KG1 (cell line): ENCODE measurements at regions not wholly inside any gene's neighbourhood (a gene's known extent, or its start where the extent isn't known, plus 50 kb on each side); places are given as distances from the start of the nearest gene placed in this dataset.
"Not testable (repeated sequence)": the region's sequence is repeated elsewhere in the genome, so short reads cannot be mapped to it uniquely, and the experiment has no call there.

Experiments used
- DNase-seq: peaks from one replicate; lab custom pipeline; 2025; lab: John Stamatoyannopoulos, UW

DNA sequence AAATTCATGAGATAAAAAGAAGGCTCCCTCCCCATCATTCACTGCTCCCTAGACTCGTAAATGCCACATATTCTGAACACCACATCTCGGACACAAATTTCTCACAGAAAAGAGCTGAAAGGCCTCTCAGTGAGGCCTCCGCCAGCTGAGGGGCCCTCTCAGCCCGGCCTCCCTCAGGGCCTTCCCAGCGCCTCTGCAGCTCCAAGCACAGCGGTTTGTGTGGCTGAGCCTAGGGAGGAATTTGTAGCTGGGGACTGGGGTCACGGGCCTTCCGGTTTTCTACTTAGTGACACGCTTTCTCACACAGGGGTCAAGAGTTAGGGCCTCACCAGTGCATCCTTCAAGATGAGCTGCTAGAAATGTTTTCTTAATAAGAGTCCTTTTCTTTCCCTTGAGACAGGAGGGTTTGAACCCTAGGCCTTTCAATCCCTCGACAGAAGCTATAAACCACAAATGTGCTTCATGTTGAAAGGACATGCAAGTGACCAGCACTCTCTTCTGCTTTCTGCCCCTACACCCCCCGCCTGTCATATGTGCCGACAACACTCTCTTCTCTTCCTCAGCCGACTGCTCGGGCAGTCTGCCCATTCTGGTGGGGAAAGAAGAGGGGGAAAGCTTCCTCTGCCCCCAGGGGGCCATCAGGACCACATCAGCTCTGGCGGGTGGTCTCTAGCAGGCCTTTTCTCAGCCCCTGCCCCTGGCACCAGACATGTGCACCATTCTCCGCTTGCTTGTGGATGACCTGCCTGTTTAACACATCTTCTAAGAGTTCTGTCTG lies 104.9 kb downstream of the CHIC2 start:
- DNase-seq: no peak

DNA sequence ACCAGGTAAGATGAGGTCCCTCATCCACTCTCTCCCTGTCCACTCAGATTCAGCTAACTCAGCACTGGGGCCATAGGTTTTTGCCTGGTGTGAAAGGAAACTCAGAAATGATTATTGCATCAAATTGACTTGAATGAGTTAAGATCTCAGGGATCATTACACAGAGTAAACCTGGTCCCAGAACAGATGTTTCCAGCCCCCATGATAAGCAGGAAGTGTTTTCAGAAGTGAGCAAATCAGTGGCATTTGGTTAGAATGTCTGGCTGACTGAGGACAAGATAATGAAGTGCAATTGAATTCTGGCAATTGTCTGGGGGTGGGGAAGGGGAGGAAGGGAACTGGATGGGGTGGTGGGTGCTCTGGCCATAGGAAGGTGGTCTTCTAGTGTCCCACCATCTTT lies 108.0 kb downstream of the CHIC2 start:
- no peak for DNase-seq

DNA sequence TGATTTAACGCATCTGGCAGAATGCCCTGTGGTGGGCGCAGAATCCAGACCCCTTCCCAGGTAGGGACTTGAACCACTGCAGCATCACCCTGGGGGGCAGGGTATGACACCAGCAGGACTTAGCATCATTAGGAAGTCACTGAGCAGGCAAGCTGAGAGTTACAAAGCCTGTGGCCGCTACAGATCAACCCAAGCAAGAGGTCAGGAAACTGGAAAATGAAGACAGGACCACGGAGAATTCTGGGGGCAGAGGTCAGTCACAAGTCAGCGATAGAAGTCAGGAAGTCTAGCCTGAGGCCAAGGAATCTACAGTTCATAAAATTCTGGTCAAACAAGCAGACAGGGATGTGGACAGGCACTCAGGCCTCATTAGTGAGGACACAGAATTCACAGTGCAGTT lies 108.4 kb downstream of the CHIC2 start:
- DNase-seq: no peak

DNA sequence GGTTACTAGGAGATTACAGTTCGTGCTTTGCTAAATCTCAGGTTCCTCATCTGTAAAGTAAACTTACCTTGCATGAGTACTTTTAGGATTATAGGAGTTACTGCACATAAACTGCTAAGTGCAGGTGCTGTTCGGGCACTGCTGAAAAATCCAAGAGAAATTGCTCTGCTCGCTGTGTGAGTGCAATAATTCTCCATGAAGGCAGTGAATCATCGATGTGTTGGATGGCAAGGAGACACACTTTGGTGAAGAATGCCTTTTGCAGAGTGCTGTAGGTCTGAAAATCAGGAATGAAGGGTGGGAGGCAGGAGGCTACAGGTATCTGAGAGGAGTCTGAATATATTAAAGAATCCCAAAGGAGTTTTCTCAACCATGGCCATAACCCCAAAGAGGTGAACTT lies 113.0 kb downstream of the CHIC2 start:
- no peak for DNase-seq

DNA sequence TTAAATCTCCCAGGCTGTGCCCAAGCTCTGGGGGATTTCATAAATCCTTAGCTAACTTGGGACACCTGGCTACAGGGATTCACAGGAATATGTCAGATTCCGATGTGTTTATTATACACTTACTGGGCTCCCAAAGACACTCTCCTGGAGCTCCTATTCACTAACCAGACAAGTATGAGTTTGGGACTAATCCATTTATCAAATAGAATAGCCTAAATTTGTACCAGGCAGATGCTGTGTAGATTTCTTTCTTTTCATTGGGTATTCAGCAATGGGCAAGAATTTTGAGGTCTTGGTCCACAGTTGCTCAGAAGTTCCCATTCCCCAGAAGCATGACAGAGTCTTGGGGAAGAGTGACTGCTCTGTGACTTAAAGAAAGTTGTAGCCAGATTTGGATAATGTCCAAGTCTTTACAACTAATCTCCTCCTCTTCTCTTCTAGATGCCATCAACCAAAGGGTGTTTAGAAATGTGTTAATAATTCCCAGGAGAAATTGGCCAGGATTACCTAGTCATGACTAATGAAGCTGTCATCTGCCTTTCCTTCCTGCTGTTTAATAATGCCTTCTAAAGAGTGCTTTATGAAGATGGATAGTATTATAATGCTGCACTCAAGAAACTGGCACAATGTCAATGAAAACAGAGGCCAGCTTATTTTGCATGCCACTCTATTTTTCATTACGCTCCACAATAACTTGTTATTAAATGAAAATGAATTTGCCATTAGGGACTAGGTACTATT lies 120.9 kb downstream of the CHIC2 start:
- DNase-seq: no peak

DNA sequence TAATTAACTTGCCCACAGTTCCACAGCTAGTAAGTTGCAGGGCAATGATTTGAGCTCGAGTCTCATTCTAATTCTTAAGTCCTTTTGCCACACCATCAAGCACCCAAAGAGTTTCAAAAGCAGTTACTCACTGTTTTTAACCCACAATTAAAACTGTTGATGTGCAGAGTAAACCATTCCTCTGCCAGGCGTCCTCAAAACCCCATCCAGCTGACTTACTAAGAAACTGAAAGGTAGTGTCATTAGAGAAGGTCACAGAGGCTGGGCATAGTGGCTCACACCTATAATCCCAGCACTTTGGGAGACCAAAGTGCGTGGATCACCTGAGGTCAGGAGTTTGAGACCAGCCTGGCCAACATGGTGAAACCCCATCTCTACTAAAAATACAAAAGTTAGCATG lies 121.7 kb downstream of the CHIC2 start:
- no peak for DNase-seq

DNA sequence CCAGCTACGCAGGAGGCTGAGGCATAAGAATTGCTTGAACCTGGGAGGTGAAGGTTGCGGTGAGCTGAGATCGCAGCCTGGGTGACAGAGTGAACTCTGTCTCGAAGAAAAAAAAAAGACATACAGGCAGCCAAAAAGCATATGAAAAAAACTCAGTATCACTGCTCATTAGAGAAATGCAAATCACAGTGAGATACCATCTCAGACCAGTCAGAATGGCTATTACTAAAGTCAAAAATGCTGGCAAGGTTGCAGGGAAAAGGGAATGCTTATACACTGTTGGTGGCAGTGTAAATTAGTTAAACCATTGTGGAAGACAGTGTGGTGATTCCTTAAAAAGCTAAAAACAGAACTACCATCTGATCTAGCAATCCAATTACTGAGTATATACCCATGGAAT lies 123.1 kb downstream of the CHIC2 start:
- DNase-seq: no peak

DNA sequence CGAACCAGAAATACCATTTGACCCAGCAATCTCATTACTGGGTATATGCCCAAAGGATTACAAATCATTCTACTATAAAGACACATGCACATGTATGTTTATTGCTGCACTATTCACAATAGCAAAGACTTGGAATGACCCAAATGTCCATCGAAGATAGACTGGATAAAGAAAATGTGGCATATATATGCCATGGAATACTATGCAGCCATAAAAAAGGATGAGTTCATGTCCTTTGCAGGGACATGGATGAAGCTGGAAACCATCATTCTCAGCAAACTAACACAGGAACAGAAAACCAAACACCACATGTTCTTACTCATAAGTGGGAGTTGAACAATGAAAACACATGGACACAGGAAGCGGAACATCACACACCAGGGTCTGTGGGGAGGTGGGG lies 124.5 kb downstream of the CHIC2 start:
- DNase-seq: not testable (repeated sequence)

DNA sequence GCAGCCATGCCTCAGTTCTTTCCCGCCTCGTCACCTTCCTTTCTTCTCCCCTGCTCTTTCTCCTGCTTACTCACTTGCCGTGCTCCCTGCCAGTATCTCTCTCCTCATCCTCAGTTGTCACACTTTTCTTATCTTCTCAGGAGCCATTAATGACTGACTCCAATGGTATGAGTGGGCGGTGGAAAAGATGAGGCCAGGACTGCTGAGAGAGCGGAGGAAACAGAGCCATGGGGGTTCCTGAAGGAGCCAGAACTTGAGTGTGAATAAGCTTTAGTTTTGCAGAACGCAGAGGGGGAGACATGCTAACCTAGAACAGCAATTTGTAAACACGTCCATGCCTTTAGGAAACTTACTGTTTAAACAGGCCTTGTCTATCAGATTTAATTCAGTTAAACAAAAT lies 126.5 kb downstream of the CHIC2 start:
- DNase-seq: no peak

DNA sequence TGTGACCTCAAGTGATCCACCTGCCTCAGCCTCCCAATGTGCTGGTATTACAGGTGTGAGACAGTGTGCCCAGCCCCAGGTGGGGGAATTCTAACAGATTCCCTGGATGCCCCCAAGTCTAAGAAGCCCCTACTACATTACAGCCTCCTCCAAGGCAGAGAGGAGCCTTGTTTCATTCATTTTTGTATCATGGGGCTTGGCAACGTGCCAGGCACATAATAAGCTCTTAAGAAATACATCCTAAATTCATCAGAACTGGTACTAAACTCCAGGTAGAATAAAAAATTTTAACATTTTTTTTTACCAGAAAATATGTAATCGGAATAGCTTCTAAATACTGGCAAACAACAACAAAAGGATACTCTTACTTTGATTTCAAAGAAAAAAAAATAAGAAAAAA lies 127.1 kb downstream of the CHIC2 start:
- no peak for DNase-seq

DNA sequence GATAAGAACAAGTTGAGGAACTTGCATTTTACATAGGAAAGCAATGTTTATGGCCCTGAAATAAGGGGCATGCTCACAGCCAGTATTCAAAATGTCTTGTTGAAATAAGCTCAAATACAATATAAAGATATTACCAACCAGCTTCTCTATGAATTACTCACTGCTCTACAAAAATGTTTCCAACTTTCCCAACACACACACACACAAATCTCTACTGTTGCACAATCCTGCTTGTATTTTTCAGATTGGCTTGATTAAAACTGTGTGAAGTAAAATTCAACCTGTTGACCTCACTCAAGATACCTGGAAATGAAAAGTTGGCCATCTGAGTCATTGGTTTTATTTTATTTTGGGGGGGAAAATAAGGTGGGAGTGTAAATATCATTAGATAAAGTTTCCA lies 128.6 kb downstream of the CHIC2 start:
- no peak for DNase-seq

DNA sequence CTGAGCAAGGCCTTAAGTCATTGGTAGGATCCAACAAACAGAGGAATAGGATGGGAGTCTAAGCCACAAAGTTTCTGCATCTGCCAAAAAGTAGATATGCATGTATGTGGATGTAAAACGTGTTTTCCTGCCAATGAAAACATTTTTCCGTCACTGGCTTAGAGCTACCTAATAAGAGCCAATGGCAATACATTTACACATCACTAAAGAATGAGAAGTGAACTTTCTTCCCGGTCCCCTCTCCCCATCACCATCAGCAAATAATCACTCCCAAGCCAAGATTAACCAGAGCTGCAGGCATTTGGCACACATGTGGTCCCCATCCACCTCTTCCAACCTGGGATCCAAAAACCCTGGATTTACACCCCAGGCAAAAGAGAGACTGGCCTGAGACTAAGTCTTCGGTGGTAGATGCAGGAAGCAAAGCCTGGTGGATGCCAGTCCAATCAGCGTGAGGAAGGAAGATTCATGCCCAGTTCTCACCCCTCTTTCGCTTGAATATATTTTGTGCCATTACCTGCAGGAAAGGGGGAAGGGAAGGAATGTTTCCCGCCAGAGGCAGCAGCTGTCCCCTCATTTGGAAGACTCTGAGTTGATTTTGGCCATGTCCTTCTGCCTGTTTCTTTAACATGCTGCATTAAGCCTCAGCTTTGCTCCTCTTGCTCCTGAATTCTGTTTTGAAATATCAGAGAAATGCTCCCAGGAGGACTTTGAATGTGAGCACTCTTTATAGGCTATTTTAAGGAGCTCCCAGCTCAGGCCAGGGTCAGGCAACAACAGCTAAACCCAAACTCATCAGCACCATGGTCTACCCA lies 131.4 kb downstream of the CHIC2 start:
- no peak for DNase-seq

DNA sequence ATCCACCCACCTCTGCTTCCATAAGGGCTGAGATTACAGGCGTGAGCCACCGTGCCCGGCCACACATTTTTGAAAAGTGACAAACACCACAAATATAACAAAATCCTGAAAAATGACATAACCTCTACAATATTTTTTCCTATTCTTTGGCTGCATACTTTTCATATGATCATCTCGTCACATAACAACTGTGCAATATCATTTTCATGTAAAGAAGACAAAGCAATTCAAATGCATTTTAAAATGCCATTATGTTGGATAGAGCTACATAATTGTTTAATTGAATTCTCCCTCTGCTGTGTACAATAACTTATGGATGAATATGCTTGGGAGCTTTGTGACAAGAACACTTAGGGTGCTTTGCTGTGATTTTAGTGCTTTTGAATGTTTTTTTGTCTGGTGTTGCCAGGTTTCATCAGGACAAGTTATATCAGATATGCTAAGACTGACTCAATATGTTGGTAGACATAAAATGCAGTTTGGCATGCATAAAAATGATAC lies 132.9 kb downstream of the CHIC2 start:
- DNase-seq: no peak

DNA sequence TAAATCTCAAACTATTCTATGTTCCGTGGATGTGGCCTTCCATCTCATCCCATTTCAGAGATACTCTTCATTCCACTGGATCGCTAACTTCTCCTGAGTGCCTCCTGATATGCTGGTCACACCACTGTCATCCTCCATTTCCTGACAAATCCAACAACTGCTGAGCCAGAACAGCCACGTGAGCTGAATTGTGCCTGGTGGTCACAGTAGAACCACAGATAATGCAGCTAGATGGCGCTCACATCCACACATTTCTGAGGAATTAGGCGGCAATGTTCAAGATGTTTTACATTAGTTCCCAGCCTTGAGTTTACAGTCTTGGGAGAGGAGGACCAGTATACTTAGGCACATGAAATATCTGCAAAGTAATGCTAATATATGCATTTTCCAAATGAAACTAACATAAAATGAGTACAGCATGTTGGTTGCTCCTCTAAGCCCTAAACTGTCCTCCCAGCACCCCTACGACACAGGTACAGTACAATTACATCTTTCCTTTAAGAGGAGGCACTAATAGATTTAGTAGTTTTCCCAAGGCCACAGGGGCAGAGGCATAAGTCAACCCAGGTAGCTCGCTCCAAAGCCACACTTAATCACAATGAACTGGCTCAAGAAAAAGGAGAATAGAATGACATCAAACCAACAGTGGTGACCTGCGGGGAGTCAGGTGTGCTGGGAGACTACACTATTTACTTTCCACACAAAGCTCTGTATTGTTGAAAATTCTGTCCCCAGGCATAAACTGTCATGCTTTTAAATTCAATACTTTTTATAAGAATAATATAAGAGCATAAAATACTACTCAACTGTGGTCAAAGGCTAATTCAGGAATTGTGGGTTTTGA lies 134.2 kb downstream of the CHIC2 start:
- peak; percentile 24 for DNase-seq

DNA sequence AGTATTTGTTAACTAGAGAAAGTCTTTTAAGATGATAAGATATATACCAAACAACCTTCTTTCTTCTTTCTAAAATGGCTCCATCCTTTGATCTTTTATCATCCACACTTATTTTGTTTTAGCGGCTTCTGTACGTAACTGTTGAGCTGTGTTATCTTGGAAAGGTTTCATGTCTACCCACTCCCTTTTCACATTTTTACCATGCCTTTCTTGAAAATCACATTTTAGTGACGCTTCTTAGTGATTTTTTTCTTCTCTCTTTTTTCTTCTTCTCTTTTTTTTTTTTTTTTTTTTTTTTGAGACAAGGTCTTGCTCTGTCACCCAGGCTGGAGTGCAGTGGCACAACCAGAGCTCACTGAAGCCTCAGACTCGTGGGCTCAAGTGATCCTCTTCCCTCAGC lies 135.1 kb downstream of the CHIC2 start:
- no peak for DNase-seq

DNA sequence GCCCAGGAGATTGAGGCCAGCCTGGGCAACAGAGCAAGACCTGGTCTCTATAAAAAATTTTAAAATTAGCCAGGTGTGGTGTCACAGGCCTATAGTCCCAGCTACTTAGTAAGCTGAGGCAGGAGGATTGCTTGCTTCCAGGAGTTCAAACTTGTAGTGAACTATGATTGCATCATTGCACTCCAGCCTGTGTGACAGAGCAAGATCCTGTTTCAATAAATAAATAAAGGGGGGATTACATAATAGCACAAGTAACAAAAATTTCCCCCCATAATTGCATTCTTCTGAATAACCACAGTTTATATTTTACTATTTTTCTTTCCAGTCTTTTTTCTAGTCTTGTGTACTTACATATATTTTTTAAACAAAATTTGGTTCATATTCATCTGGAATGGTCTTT lies 135.6 kb downstream of the CHIC2 start:
- no peak for DNase-seq

DNA sequence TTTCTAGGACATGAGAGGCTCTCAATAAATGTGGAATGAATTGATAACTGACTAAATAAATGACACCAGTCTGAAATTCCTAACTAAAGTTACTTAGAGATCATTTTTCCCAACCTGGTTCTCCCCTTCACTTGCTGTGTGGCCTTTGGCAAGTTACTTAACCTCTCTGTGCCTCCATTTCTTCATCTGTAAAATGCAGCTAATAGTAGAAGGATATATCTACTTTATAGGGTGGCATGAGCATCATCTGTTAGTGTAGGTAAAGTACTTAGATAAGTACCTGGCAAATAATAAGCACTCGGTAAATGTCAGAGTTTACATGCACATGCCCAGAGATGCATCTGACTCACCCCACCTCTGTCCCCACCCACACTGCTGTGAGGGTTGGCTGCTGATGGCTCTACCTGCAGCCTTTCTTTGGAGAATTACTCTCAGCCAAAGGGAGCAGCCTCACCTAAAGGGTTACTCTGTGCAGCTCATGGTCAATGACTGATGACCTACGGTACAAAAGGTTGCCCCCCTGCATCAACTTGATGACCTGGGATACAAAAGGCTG lies 139.3 kb downstream of the CHIC2 start:
- DNase-seq: no peak

DNA sequence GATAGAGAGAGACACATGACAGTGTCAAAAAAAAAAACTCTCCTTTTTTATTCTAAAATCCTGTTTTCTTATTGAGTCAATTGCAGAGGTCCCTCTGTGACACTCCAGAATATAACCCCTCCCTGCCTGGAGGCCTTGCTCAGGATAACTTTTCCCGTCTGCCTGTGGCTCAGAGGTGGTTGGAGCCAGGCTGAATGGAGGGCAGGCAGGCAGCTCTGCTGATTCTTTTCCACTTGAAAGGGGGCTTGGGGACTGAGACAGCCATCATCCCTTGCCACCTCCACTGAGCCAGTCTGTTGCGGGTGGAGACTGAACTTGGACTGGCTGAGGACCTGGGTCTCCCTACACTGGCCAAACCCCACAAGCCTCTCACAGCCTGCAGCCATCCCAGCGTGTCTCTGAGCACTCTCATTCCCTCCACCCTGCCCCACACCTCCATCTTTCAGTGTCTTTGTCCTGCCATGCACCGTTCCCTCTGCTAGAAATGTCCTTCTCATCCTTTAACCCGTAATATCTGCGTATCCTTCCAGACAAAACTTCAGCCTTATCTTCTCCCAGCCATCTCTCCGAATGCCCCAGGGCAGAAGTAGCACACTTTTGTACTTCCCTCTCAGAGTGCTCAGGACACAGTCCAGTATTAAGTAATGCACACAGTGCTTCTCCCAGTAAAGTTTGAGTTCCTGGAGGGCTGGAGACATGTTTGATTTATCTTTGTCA lies 139.9 kb downstream of the CHIC2 start:
- DNase-seq: no peak

DNA sequence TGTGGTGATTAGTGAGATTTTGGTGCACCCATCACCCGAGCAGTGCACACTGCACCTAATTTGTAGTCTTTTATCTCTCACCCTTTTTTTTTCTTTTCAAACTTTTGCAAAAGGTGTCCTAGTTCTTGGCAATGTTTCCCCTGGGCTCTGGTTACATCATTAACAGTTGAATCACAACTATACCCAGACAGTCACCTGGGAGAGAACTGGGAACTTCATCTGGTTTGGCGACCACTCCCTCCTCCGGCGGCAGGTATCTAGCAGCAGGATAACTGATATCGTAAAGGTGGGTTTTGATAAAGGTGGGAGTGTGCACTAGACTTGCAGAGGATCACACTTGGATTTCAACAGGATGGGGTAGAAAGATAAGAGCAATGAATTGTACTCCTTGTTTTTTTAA lies 140.5 kb downstream of the CHIC2 start:
- DNase-seq: no peak

DNA sequence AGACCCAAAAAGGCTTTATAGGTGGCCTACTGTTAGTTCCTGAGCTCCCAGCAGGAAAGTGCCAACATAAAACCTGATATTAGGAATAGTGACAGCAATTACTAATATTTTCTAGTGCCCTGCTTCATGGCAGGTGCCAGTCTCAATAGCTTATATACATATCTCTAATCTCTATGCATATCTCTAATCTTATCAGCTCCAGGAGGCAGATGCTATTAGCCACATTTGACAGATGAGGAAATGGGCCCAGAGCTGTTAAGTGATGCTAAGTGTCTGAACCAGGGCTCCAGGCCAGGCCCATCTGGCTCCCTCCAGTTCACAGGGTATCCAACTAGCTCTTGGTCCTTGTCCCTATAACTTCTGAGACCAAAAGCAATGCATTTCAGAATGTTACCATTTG lies 142.5 kb downstream of the CHIC2 start:
- no peak for DNase-seq

DNA sequence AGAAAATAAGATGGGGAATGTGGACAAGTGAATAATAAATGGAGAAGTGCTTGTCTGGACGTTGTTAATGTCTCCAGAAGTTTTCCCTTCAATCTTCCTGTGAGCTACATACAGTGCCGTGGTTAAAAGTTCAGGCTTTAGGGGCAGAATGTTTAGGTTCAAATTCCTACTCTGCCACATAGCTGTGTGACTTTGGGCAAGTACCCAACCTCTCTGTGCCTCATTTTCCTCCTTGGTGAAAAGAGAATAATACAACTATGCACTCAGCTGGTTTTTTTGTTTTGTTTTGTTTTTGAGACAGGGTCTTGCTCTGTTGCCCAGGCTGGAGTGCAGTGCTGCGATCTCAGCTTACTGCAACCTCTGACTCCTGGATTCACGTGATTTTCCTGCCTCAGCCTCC lies 143.5 kb downstream of the CHIC2 start:
- DNase-seq: no peak
